ENCODE measurements at regions not wholly inside any gene's neighbourhood (a gene's known extent, or its start where the extent isn't known, plus 50 kb on each side); places are given as distances from the start of the nearest gene placed in this dataset.

DNA sequence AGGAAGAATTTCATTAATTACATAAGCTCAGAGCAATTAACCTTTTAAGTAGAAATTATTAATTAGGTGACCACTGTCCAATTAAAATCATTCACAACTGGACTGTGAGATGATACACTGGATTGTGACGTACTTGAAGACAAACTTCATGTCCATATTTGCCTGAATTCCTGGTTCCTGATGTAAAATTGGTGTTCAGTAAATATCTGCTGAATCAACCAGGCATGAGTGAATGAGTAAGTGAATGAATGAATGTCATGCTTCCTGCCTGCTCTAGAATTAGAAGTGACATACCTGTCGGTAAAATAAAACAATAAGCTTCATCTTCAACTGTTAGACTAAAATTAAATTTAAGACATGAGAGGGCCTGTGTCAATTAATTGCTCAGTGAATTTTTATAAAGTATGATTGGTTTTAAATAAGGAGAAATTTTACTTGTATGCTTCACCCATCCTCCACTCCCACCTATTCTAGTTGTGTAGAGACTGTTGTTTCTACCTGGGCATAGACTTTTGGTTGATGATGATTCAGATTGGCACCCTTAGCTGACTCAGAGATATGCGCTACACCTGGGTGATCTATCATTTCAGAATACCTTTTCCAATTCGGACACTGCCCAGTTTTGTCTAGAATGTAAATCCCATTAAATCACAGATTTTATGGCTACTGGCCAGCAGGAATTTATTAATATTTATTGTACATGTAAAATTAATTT is 56.9 kb upstream of the PTGS2 start:
- no peak for DNase-seq (ENCODE audit: low spot score)

DNA sequence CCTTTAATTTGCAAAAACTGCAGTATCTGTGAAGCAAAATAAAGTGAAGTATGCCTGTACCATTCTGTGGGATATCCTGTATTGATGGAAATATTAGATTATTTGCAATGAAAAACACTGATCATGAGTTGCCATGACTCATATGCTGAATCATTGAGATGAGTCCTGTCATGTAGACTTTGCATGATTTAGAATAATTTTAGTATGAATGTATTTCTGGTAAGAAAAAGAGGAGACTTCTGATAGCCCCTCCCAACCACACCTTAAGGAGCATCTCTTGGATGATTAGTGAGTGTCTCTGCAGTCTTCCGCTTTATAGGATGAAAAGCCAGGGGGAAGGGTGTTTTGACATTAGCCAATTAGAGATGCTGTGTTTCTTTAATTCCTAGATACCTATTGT is 55.2 kb upstream of the PTGS2 start:
- DNase-seq (ENCODE audit: low spot score): no peak

DNA sequence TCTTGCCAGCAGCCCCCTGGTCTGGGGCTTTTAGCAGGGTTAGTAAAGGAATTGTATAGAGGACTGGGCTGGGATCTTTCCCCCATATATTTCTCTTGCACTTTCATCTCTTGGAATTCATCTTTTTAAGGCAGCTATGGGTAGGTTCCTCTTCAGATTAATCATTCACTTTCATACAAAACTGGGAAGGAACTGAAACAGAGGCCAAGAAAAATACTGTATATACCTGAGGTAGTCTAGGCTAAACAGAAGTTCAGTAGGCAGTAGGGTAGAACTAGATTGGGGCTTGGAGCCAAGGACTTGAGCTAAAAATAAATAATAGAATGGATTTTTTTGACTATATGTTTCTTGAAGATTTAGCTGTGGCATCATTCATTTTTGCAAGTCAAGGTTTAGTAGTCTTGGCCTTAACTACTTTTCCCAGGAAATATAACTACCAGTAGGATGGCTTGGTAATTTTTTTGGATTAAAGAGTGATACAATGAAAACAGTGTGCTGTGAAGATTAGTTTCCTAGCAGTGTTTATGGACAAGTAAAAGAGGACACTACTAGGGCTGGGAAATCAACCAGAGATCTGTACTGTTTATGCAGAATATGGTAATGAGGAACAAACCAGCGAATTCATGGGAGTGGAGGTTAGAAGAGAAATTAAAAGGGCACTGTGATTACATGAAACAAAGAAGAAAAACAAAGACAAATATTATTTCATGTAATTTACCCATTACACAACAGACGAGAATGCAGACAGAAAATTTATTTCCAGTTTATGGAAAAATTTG is 50.9 kb upstream of the PTGS2 start:
- DNase-seq (ENCODE audit: low spot score): no peak
